ENCODE measurements at regions not wholly inside any gene's neighbourhood (a gene's known extent, or its start where the extent isn't known, plus 50 kb on each side); places are given as distances from the start of the nearest gene placed in this dataset.
"Not testable (repeated sequence)": the region's sequence is repeated elsewhere in the genome, so short reads cannot be mapped to it uniquely, and the experiment has no call there.

DNA sequence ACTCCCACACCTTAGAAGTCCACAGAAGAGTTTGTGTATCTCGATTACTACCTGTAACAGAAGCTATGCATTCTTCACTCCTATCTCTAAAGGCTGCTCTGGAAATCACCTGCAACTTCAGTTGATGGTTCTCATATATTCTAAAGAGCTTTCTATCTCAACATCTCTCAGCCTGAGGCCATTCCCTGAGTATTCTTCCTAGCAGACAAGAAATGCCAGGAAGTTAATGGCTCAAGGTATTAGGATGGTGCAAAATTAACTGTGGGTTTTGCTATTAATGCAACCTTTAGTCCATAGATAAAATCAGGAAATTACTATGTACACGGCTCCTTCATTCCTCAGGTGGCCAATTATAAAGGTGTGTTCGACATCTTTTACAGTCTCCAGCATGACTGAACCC lies 290.1 kb downstream of the ZNF716 start:
- DNase-seq = not testable (repeated sequence)

DNA sequence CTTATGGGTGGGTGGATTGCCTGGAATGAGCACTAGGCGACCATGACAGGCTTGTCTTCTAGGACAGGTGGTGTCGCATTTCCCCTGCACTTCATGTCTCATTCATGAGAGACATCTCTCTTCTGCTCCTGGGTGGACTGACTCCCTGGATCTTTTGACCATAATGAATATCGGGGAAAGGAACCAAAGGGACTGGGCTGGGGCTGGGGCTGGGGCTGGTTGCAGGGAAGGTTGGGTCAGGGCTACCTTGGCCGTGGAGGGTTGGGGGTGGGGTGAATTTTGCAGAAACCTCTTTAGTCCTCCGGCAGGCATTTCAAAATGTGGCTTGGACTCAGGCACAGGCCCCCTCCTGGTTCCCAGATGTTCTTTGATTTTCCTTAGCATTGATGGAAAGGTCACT lies 319.2 kb downstream of the ZNF716 start:
- no peak for DNase-seq

DNA sequence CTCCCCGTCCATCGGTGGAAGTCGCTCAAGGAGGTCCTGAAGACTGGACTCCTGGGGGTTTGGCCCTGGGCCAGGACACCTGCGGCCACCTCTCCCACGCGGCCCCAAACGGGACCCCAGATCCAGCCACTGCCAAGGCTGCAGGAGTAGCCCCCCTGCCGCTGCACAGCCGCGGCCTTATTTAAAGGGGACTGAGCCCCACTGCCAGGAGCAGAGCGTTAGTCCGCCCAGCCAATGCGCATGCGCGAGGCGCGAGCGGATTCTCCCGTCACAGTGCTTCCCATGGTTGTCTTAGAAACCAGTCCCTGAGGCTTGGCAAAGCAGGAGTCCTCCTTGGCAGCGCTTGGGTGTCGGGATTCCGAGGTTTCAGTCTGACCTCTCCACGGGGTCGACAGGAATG lies 320.0 kb downstream of the ZNF716 start:
- DNase-seq = no peak

DNA sequence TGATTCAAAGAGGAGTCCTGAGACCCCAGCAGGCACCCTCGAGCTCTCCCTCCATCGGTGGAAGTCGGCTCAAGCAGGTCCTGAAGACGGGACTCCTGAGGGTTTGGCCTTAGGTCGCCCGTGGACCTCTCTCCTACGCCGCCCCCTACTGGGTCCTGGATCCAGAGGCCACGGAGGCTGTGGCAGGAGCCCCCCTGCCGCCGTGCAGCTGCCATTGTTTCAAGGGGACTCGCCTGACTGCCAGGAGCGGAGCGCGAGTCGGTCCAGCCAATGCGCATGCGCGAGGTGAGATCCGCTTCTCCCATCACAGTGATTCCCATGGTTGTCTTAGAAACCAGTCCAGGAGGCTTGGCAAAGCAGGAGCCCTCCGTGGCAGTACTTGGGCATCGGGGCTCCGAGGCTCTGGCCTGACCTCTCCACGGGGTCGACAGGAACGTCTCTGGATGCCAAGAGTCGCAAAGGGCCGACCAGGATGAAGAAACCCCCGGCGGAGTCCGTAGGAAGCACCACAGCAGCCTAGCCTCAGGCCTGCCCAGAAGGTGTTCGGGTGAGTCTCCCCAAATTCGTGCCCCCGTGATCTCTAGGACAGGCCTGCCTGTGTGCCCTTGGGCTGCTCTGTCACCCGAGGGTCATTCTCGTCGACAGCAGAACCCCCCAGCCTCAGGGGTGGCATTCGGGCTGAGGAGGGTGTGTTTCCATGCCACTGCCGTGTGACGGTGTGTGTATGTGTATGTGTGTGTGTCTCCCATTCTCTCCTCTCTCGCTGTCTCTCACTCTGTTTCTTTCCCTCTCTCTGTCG lies 322.3 kb downstream of the ZNF716 start:
- DNase-seq = no peak

DNA sequence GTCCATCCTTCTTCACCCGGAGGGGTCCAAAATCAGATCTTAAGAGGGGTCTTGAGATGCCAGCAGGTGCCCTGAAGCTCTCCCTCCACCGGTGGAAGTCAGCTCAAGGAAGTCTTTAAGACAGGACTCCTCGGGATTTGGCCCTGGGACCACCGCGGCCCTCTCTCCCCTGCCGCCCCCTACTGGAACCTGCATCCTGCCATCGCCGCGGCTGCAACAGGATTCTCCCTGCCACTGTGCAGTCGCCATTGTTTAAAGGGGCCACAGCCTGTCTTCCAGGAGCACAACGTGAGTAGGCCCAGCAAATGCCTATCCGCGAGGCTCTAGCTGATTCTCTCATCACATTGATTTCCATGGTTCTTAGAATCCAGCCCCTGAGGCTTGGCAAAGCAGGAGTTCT lies 324.3 kb downstream of the ZNF716 start:
- no peak for DNase-seq

DNA sequence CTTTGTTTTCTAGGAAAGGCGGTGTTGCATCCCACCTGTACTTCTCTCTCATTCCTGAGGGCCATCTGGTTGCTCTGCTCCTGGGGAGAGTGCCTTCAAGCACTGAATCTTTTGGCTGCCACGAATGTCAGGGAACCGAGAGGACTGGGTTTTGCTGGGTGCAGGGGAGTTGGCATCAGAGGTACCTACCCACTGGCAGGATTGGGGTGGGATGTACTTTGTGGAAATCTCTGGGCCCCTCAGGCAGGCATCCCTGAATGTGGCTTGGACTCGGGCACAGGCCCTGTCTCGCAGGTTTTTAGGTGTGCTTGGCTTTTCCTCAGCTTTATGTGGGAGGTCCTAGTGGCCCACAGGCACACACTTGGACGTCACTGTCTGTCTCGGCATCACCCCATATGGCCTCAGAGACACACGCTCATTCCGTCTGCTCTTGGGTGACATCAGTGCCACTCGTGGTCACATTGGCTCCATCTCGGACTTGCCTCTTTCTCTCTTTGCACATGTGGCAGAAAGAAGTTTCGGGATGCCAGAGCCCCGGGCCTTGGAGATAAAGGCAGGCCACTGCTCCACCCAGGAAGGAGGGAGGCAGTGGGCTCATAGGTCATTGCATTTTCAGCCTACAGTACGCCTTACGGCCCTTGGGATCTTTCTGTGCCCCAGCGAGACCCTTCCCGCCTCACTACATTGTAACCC lies 325.6 kb downstream of the ZNF716 start:
- DNase-seq = no peak

DNA sequence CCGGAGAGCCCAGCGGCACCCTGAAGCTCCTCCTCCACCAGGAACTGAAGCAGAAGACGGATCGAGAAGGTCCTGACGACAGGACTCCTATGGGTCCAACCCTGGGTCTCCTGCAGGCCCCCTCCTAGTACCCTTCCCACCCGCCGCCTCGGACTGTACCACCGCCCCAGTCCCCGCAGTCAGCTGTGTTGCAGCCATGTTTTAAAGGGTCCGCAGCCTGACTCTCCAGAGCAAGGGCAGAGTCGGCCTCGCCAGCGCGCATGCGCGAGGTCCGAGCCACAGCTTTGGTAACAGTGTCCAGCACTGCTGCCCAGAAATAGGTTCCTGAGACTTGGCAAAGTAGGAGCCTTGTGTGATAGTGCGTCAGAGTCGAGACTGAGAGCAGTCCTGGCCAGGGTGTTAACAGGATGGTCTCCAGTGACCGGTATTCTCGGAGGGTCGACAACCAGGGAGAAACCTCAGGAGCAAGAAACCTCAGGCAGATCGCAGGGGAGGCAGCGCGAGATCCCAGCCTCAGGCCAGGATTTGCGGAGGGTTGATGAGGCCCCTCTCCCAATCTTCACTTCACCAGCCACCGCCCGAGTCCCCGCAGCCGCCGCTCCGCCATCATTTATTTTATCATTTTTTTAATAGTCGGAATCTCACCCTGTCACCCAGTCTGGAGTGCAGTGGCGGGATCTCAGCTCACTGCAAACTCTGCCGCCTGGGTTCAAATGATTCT lies 326.3 kb downstream of the ZNF716 start:
- not testable (repeated sequence) for DNase-seq

DNA sequence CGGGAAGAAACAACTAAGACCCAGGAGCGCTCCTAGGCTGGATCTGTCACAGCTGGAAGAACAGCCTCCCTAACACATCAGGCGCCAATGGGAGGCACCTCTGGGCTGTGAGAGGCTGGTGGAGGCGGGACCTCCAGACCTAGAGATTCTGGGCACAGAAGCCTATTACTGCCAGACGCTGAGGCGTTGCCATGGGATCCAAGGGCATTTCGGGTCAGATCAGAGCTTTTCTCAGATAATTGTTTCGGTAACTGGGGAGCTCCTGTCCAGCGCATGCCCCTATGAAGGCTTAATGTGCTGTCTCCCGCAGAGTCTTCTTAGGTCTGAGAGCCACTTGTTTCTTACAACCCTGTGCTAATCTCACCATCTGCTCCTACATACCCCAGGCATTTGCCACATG lies 339.2 kb downstream of the ZNF716 start:
- DNase-seq = no peak

DNA sequence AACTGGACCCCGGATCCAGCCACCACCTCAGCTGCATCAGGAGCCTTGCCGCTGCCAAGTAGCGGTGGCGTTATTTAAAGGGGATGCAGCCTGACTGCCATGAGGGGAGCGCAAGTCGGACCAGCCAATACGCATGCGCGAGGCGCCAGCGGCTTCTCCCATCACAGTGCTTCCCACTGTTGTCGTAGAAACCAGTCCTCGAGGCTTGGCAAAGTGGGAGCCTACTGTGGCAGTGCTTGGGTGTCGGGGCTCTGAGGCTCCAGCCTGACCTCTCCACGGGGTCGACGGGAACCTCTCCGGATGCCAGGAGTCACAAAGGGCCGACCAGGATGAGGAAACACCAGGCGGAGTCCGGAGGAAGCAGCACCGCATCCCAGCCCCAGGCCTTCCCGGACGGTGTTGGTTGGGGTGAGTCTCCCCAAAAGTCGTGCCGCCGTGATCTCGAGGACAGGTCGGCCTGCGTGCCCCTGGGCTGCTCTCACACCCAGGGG lies 369.6 kb downstream of the ZNF716 start:
- DNase-seq = no peak

DNA sequence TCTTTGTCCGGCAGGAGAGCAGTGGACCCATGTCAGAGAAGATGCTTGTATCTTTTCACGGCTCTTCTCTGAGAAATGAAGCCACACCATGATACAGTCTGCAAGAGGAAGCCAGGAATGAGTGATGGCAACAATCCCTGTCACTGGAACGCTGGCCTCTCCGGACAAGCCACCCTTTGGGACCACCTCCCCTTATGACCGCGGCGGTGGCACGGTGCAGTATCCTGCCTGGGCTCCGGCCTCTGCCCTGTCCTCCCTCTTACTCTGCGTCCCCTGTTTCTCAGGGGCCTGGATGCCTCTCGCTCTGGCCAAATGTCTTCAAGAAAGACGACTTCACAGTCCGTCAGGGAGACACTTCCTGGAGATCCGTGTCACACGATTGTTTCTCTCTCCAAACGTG lies 370.5 kb downstream of the ZNF716 start:
- DNase-seq = no peak

DNA sequence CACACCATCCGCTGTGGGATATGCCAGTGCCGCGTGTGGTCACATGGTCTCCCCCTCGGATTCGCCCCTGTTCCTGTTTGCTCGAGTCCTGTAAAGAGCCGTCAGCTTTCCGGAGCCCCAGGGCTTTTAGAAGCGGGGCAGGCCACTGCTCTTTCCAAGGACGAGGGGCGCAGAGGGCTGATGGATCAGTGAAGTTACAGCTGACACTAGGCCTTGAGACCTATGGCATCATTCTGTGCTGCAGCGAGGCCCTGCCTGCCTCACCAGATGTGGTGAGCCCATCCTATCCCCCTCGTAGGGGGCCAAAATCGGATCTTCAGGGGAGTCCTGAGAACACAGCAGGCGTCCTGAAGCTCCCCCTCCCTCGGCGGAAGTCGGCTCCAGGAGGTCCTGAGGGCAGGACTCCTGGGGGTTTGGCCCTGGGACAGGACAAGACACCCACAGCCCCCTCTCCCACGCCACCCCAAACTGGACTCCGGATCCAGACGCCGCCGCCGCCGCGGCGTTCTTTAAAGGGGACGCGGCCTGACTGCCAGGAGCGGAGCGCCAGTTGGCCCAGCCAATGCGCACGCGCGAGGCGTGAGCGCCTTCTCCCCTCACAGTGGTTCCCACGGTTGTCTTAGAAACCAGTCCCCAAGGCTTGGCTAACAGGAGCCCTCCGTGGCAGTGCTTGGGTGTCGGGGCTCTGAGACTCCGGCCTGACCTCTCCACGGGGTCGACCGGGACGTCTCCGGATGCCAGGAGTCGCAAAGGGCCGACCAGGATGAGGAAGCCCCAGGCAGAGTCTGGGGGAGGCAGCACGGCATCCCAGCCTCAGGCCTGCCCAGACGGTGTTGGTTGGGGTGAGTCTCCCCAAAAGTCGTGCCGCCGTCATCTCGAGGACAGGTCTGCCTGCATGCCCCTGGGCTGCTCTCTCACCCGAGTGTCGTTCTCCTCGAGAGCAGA lies 371.7 kb downstream of the ZNF716 start:
- no peak for DNase-seq

DNA sequence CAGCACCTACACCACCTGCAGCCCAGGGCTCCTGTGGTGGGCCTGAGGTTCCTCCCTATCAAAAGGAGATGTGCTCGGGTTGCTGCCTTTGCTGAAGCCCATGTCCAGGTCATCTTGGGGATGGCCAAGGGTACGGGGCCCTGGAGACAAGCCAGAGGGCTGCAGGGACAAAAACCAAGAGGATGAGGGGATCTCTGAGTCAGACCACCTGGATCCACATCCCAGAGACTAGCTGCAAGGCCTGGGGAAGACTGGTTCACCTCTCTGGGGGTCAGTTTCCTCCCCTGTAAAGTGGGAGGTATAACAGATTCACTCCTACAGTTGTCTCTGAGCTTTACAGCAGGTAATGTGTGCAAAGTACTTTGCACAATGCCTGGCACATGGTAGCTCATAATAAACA lies 376.6 kb downstream of the ZNF716 start:
- DNase-seq = not testable (repeated sequence)

DNA sequence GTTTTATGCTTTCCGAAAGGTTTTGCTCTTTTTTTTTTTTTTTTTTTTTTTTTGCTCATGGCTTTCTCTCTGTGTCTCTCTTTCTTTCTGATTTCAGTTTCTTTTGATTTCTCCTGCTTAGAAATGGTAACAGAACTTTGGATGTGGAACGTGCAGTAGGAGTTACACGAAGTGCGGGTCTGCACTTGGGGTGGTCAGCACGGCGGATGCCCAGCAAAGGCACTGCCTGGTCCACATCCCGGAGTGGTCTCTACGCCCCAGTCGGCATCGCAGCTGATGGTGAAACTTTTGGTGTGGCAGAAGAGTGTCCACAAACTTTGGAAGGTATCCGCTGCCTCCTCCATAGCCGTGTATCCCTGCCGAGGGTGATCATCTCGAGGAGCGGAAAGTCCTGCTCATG lies 385.2 kb downstream of the ZNF716 start:
- DNase-seq = not testable (repeated sequence)

DNA sequence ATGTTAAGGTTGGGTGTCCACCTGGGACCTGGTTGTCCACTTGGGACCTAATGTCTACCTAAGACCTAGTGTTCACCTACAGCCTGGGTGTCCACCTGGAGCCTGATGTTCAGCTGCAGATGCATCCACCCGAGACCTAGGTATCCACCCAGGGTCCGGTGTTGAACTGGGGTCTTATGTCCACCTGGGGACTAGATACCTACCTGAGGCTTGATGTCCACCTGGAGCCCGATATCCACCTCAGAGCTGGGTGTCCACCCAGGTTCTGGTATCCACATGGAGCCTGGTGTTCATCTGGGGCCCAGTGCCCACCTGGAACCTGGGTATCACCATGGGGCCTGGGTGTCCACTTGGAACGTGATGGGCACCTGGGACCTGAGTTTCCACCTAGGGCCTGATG lies 389.2 kb downstream of the ZNF716 start:
- DNase-seq = peak; percentile 49

DNA sequence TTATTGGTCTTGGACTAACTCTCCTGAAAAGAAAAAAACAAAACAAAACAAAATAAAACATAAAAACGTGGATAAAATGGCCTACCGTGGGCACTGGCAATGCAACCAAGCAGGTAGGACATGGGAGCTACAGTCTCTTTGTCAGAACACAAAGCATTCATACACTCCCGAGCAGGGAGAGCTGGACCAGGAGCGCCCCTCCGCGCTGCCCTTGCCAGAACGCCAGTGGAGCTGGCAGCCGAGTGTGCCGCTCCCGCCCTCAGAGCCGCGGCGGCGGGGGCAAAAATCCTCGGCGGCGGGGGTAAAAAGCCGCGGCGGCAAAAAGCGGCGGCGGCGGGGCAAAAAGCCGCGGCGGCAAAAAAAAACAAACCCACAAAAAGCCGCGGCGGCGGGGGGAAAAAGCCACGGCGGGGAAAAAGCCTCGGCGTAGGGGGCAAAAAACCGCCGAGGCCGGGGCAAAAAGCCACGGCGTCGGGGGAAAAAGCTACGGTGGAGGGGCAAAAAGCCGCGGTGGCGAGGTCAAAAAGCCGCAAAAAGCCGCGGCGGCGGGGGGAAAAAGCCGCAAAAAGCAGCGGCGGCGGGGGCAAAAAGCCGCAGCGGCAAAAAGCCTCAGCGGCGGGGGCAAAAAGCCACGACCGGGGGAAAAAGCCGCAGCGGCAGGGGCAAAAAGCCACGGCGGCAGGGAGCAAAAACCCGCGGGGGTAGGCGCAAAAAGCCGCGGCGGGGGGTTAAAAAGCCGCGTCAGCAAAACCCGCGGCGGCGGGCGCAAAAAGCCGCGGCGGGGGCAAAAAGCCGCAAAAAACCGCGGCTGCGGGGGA lies 418.1 kb downstream of the ZNF716 start:
- no peak for DNase-seq

DNA sequence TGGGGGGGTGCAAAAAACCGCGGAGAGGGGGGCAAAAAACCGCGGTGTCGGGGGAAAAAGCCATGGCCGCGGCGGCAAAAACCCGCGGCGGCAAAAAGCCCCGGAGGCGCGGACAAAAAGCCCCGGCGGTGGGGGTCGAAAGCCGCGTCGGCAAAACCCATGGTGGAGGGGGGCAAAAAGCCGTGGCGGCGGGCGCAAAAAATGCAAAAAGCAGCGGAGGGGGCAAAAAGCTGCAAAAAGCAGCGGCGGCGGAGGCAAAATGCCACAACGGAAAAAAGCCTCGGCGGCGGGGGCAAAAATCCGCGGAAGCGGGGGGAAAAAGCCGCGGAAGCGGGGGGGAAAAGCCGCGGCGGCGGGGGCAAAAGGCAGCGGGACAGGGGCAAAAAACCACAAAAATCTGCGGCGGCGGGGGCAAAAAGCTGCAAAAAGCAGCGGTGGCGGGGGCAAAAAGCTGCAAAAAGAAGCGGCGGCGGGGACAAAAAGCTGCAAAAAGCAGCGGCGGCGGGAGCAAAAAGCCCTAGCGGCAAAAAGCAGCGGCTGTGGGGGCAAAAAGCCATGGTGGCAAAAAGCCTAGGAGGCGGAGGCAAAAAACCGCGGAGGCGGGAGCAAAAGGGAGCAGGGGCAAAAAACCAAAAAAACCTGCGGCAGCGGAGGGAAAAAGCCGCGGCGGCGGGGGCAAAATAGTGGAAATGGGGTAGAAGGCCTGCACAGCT lies 418.9 kb downstream of the ZNF716 start:
- no peak for DNase-seq

Measured in activated CD8-positive, alpha-beta memory T cell treated with anti-CD3 and anti-CD28 coated beads for 24 hours (primary cell).